NCI-H146 treated with DMSO at 0.1 percent for 48 hours (cell line): ENCODE measurements at regions not wholly inside any gene's neighbourhood (a gene's known extent, or its start where the extent isn't known, plus 50 kb on each side); places are given as distances from the start of the nearest gene placed in this dataset.
"Not testable (repeated sequence)": the region's sequence is repeated elsewhere in the genome, so short reads cannot be mapped to it uniquely, and the experiment has no call there.

Experiments used
- DNase-seq: peaks from one replicate; lab custom pipeline; 2025; ENCODE audit not compliant: unreplicated experiment; lab: John Stamatoyannopoulos, UW

- DNase-seq = no peak
Measured at GRCh38 chr3:72660270-72661114, 187.8 kb downstream of the SHQ1 start.

- DNase-seq = no peak
Measured at GRCh38 chr3:72659596-72659995, 188.6 kb downstream of the SHQ1 start.

GRCh38 chr3:72659188-72659587 is 189.1 kb downstream of the SHQ1 start:
- DNase-seq = no peak

GRCh38 chr3:72658466-72659100 is 189.7 kb downstream of the SHQ1 start:
- no peak for DNase-seq

- no peak for DNase-seq
Measured at GRCh38 chr3:72657666-72658065, 190.6 kb downstream of the SHQ1 start.

- DNase-seq = no peak
Measured at GRCh38 chr3:72655723-72656122, 192.5 kb downstream of the SHQ1 start.

- no peak for DNase-seq
Measured at GRCh38 chr3:72655131-72655551, 193.1 kb downstream of the SHQ1 start.

GRCh38 chr3:72652395-72652794 is 195.8 kb downstream of the SHQ1 start:
- no peak for DNase-seq

GRCh38 chr3:72651498-72651897 is 196.7 kb downstream of the SHQ1 start:
- DNase-seq = no peak

GRCh38 chr3:72646263-72646662 is 202.0 kb downstream of the SHQ1 start:
- DNase-seq = no peak

- not testable (repeated sequence) for DNase-seq
Measured at GRCh38 chr3:72643635-72644034, 204.6 kb downstream of the SHQ1 start.

- DNase-seq = no peak
Measured at GRCh38 chr3:72641684-72642083, 206.6 kb downstream of the SHQ1 start.

- no peak for DNase-seq
Measured at GRCh38 chr3:72641072-72641471, 207.2 kb downstream of the SHQ1 start.

- DNase-seq = no peak
Measured at GRCh38 chr3:72636969-72637597, 211.2 kb downstream of the SHQ1 start.

GRCh38 chr3:72635551-72635950 is 212.7 kb downstream of the SHQ1 start:
- DNase-seq = no peak

- no peak for DNase-seq
Measured at GRCh38 chr3:72634128-72634527, 214.1 kb downstream of the SHQ1 start.

GRCh38 chr3:72633534-72633933 is 214.7 kb downstream of the SHQ1 start:
- no peak for DNase-seq

GRCh38 chr3:72633121-72633520 is 215.1 kb downstream of the SHQ1 start:
- no peak for DNase-seq

- DNase-seq = no peak
Measured at GRCh38 chr3:72632129-72632528, 216.1 kb downstream of the SHQ1 start.

GRCh38 chr3:72630969-72631344 is 217.3 kb downstream of the SHQ1 start:
- no peak for DNase-seq

GRCh38 chr3:72630327-72630968 is 217.8 kb downstream of the SHQ1 start:
- DNase-seq = no peak

- DNase-seq = no peak
Measured at GRCh38 chr3:72629191-72629631, 219.0 kb downstream of the SHQ1 start.
